K562 (cell line): ENCODE measurements at regions not wholly inside any gene's neighbourhood (a gene's known extent, or its start where the extent isn't known, plus 50 kb on each side); places are given as distances from the start of the nearest gene placed in this dataset.

ENCODE experiments used
- ATAC-seq: fragments of 200-7000 bp; cut with Tn5 transposase; 3 replicates; pipeline ENCODE4 v1.9.1; 2020; ENCODE audit warnings: moderate library complexity
- BruUV-seq: library from RNA; stranded (reverse); fragments of 400-500 nt; replicated peaks from 2 replicates; lab custom pipeline; 2021; lab: Mats Ljungman, UMichigan
- CTCF ChIA-PET: fragments of 300-600 bp; formaldehyde crosslinking; extraction: SDS; loops from one replicate; lab custom pipeline; 2021; ENCODE audit warnings: low intra/inter-chr PET ratio; lab: Yijun Ruan, JAX
- POLR2A ChIA-PET: fragments of 300-600, 350-650 bp; sonication (Branson Sonifier 250); formaldehyde crosslinking; extraction: SDS; loops from one replicate; lab custom pipeline; 2021; ENCODE audit warnings: antibody characterized with exemption, inconsistent platforms; lab: Yijun Ruan, JAX
- DNase-seq, 4 experiments: peaks; one replicate each; pipeline versions ENCODE4 v3.0.0 to v3.0.0-alpha.2; 2011 to 2018; ENCODE audit warnings: low spot score in 3 of 4, mixed read lengths in 3 of 4; ENCODE audit errors: extremely low read depth in 1 of 4
- FAIRE-seq: peaks from 2 replicates; lab custom pipeline; 2011; peaks lifted over from hg19 to GRCh38; lab: Jason Lieb, UNC
- H2AFZ ChIP-seq: 2 replicates; pipeline ENCODE4 v1.6.0; 2011; ENCODE audit warnings: low read depth, low read length, control low read depth, inconsistent platforms
- H3K27ac ChIP-seq: fragments of 200-600 bp; 3 replicates; pipeline ENCODE4 v1.8.0; 2011; ENCODE audit warnings: low read depth, mild to moderate bottlenecking, control low read depth, inconsistent platforms, low read length, moderate library complexity, mixed read lengths; ENCODE audit errors: extremely low read depth
- H3K27me3 ChIP-seq, 2 experiments: fragments of 300-600 bp in 1 of 2; 2 replicates in 1 of 2; 3 replicates in 1 of 2; pipeline versions ENCODE4 v1.6.0 to v1.8.0; 2011; ENCODE audit warnings: inconsistent platforms in 2 of 2, low read length in 2 of 2, mild to moderate bottlenecking in 1 of 2, mixed read lengths in 1 of 2, moderate library complexity in 1 of 2; ENCODE audit not compliant: control insufficient read depth in 2 of 2, insufficient read depth in 2 of 2
- H3K36me3 ChIP-seq: fragments of 300-600 bp; 3 replicates; pipeline ENCODE4 v1.8.0; 2011; ENCODE audit warnings: mild to moderate bottlenecking, low read length, inconsistent platforms; ENCODE audit not compliant: control insufficient read depth, insufficient read depth
- H3K4me1 ChIP-seq, 2 experiments: fragments of 200-600 bp in 1 of 2; replicated peaks in 1 of 2; 2 replicates in 1 of 2; 3 replicates in 1 of 2; pipeline versions ENCODE4 v1.5.1 to v1.8.0; 2011; ENCODE audit warnings: inconsistent platforms in 2 of 2, low read length in 2 of 2, mild to moderate bottlenecking in 1 of 2, mixed read lengths in 1 of 2, moderate library complexity in 1 of 2; ENCODE audit not compliant: control insufficient read depth in 2 of 2, insufficient read depth in 2 of 2
- H3K4me2 ChIP-seq: 2 replicates; pipeline ENCODE4 v1.6.1; 2011; ENCODE audit warnings: low read length, control low read depth, inconsistent platforms, mixed read lengths; ENCODE audit not compliant: insufficient read depth
- H3K4me3 ChIP-seq: fragments of 200-600 bp; sonication (generic), shearing (Covaris generic); 2 replicates; pipeline ENCODE4 v1.5.1; 2016; ENCODE audit warnings: control low read depth, inconsistent platforms
- H3K79me2 ChIP-seq: fragments of 200-600 bp; 3 replicates; pipeline ENCODE4 v1.8.0; 2011; ENCODE audit warnings: low read length, inconsistent platforms; ENCODE audit not compliant: control insufficient read depth, insufficient read depth
- H3K9ac ChIP-seq, 2 experiments: 2 replicates each; pipeline versions ENCODE4 v1.6.0 to v1.6.1; 2011; ENCODE audit warnings: low read depth in 2 of 2, low read length in 2 of 2, control low read depth in 1 of 2, inconsistent platforms in 1 of 2, mild to moderate bottlenecking in 1 of 2, mixed read lengths in 1 of 2; ENCODE audit not compliant: insufficient read depth in 1 of 2
- H3K9me1 ChIP-seq: one replicate; pipeline ENCODE4 v1.6.0; 2011; ENCODE audit warnings: inconsistent platforms, mild to moderate bottlenecking, low read length, moderate library complexity; ENCODE audit not compliant: control insufficient read depth, insufficient read depth
- H3K9me3 ChIP-seq: replicated peaks from 2 replicates; pipeline ENCODE4 v1.5.1; 2011; ENCODE audit warnings: low read depth, low read length, inconsistent platforms; ENCODE audit not compliant: control insufficient read depth, insufficient read depth
- H4K20me1 ChIP-seq: replicated peaks from 2 replicates; pipeline ENCODE4 v1.6.1; 2011; ENCODE audit warnings: low read length, inconsistent platforms, mixed read lengths; ENCODE audit not compliant: control insufficient read depth, insufficient read depth
- HDAC3 ChIP-seq: fragments of 450-650 bp; IDR thresholded peaks from 2 replicates; pipeline ENCODE4 v1.6.1; 2018; ENCODE audit warnings: borderline replicate concordance, mild to moderate bottlenecking, moderate library complexity; ENCODE audit not compliant: partially characterized antibody
- HNRNPH1 ChIP-seq: fragments of 200-400 bp; formaldehyde crosslinking; optimal IDR thresholded peaks from 2 replicates; pipeline ENCODE3; 2017; ENCODE audit warnings: low read depth, mild to moderate bottlenecking, low read length, moderate library complexity
- MCM5 ChIP-seq: fragments of 450-650 bp; IDR thresholded peaks from 2 replicates; pipeline ENCODE4 v1.6.1; 2016; ENCODE audit warnings: low read depth
- POLR3A ChIP-seq: IDR thresholded peaks from 2 replicates; pipeline ENCODE4 v1.6.1; 2011; ENCODE audit warnings: borderline replicate concordance, mild to moderate bottlenecking, moderate library complexity; ENCODE audit not compliant: insufficient read length, insufficient read depth; ENCODE audit errors: extremely low read depth
- ZC3H11A ChIP-seq: IDR thresholded peaks from 2 replicates; pipeline ENCODE4 v1.6.1; 2012; ENCODE audit warnings: low read depth, low read length, improper control_type of control experiment
- ZC3H8 ChIP-seq: fragments of 450-650 bp; IDR thresholded peaks from 2 replicates; pipeline ENCODE4 v1.6.1; 2017
- ZNF347 ChIP-seq: fragments of 450-650 bp; formaldehyde crosslinking; IDR thresholded peaks from 2 replicates; pipeline ENCODE4 v1.4.0; 2020; ENCODE audit warnings: low read depth, mild to moderate bottlenecking, moderate library complexity
- ZNF695 ChIP-seq: fragments of 450-650 bp; formaldehyde crosslinking; IDR thresholded peaks from 2 replicates; pipeline ENCODE4 v1.4.0; 2020; ENCODE audit warnings: mild to moderate bottlenecking, moderate library complexity
- ZNF79 ChIP-seq: fragments of 250-450 bp; sonication (Bioruptor Pico); IDR thresholded peaks from 2 replicates; pipeline ENCODE4 v1.4.0; 2020; ENCODE audit warnings: low read depth, mild to moderate bottlenecking, moderate library complexity
- WGBS: fragments of 100-300 bp; shearing (Covaris generic); methylation state at CpG from one replicate; pipeline ENCODE4 v1.1.6; 2016; ENCODE audit warnings: low coverage, mixed read lengths; ENCODE audit not compliant: insufficient coverage; ENCODE audit errors: missing lambda C conversion rate; 5-methylcytosine and 5-hydroxymethylcytosine counted together
- in situ Hi-C: fragments of 300-500 bp; cut with MboI; formaldehyde crosslinking; loops from 4 replicates; pipeline ENCODE4 v1.15.0; 2018; ENCODE audit warnings: inconsistent platforms, mixed read lengths
- intact Hi-C: fragments of 100-400 bp; cut with micrococcal nuclease; formaldehyde crosslinking; loops from 2 replicates; pipeline ENCODE4 v1.14.2; 2022
- TF ChIP-seq, protein P1 (sequence below): sonication (generic); formaldehyde crosslinking; IDR thresholded peaks from 2 replicates; pipeline ENCODE4 v1.8.0; 2022; ENCODE audit warnings: mild to moderate bottlenecking, missing genetic modification reagents
- TF ChIP-seq, protein P2 (sequence below): fragments of 450-650 bp; formaldehyde crosslinking; IDR thresholded peaks from 2 replicates; pipeline ENCODE4 v1.4.0; 2020; ENCODE audit warnings: mild to moderate bottlenecking, moderate library complexity

GRCh38 chr15:62644216-62644888, 398.2 kb upstream of the TPM1 start:
- no peak for ATAC-seq
- Histone ChIP-seq H3K27ac (no peak overlapping the region), H3K4me3 (no peak overlapping the region), H3K36me3 (no peaks in the 10 kb centered on the region), H3K4me2 (no peak overlapping the region), H3K9ac (no peak overlapping the region), H3K9me1 (no peaks in the 10 kb centered on the region), H3K79me2 (no peaks in the 10 kb centered on the region), H4K20me1 (no peaks in the 10 kb centered on the region), H2AFZ (no peak overlapping the region), H3K9me3 (no peaks in the 10 kb centered on the region), H3K27me3 (peaks cover 0 to 9% of the 10 kb centered on the region in 2 experiments; a peak in 2 of 5 replicates), H3K4me1 (peaks cover 0 to 5% of the 10 kb centered on the region in 2 experiments; a peak in 2 of 5 replicates)
- in situ Hi-C loops, result no loop called here
- TF ChIP-seq MCM5 (no peak), ZC3H11A (no peak)
- intact Hi-C loops, result no loop called here
- CTCF ChIA-PET, result no interaction called here
- BruUV-seq, result no TSS peak
- POLR2A ChIA-PET, result no interaction called here
- no peak for FAIRE-seq
- no peak for DNase-seq
- 0% methylated on average over 6 of the region's 7 CpGs for WGBS

DNA sequence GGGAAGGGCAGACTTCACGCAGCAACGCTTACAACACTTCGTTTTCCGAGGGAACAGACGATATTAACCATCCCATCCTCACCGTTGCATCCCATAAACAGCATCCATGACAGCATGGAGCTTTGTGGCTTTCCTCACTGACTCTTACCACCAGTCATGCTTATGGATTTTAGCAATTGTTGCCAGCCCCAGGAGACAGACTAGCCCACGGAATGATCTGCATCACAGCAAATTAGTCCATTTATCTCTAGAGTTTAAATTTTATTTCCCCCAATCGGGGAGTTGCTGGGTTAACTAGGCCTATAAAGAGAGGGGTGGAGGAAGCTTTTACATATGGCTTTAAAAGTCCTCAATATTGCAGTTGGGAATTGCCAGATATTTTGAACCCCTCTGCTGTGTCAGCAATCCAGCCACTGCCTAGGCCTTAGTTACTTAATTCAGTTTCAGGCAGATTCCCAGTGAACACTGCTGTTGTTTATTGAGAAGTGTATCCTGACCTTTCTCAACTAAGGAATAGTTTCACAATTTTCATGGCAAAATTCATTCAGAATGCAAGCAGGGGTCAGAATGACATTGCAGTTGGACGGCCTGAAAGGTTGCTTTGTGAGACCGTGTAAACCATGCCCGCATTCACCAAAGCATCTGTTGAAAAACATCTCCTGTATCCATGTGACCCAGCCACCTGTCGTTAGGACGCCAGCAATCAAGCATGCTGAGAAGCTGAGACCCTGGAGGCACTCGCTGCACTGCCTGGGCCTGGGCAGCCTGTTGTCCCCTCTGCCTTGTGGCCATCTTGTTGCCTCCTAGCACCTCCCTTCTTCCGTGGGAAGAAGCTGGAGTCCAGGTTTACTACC, 397.4 kb upstream of the TPM1 start:
- no peak for ATAC-seq
- intact Hi-C loops, result no loop called here
- Histone ChIP-seq H3K9me1 (no peaks in the 10 kb centered on the region), H2AFZ (no peak overlapping the region), H3K27me3 (peaks cover 0 to 7% of the 10 kb centered on the region in 2 experiments; a peak in 2 of 5 replicates), H3K9ac (no peak overlapping the region), H3K36me3 (no peaks in the 10 kb centered on the region), H3K4me1 (peaks cover 0 to 5% of the 10 kb centered on the region in 2 experiments; a peak in 2 of 5 replicates), H4K20me1 (no peaks in the 10 kb centered on the region), H3K9me3 (no peaks in the 10 kb centered on the region), H3K27ac (no peak overlapping the region), H3K4me3 (no peak overlapping the region), H3K4me2 (no peak overlapping the region), H3K79me2 (no peaks in the 10 kb centered on the region)
- in situ Hi-C loops, result no loop called here
- FAIRE-seq, result no peak
- 0% methylated on average over 15 of the region's 15 CpGs for WGBS
- DNase-seq, result no peak
- POLR2A ChIA-PET, result no interaction called here
- BruUV-seq, result no TSS peak
- CTCF ChIA-PET, result no interaction called here
- TF ChIP-seq, protein P1, sequence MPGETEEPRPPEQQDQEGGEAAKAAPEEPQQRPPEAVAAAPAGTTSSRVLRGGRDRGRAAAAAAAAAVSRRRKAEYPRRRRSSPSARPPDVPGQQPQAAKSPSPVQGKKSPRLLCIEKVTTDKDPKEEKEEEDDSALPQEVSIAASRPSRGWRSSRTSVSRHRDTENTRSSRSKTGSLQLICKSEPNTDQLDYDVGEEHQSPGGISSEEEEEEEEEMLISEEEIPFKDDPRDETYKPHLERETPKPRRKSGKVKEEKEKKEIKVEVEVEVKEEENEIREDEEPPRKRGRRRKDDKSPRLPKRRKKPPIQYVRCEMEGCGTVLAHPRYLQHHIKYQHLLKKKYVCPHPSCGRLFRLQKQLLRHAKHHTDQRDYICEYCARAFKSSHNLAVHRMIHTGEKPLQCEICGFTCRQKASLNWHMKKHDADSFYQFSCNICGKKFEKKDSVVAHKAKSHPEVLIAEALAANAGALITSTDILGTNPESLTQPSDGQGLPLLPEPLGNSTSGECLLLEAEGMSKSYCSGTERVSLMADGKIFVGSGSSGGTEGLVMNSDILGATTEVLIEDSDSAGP (CRISPR knock-in tag), result no peak
- TF ChIP-seq ZC3H8 (no peak), HDAC3 (no peak), POLR3A (no peak), HNRNPH1 (no peak), ZNF695 (CRISPR knock-in tag) (no peak), ZNF347 (CRISPR knock-in tag) (no peak), ZNF79 (CRISPR knock-in tag) (no peak)
- TF ChIP-seq, protein P2, sequence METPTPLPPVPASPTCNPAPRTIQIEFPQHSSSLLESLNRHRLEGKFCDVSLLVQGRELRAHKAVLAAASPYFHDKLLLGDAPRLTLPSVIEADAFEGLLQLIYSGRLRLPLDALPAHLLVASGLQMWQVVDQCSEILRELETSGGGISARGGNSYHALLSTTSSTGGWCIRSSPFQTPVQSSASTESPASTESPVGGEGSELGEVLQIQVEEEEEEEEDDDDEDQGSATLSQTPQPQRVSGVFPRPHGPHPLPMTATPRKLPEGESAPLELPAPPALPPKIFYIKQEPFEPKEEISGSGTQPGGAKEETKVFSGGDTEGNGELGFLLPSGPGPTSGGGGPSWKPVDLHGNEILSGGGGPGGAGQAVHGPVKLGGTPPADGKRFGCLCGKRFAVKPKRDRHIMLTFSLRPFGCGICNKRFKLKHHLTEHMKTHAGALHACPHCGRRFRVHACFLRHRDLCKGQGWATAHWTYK (CRISPR knock-in tag), result no peak
